ENCODE measurements at regions not wholly inside any gene's neighbourhood (a gene's known extent, or its start where the extent isn't known, plus 50 kb on each side); places are given as distances from the start of the nearest gene placed in this dataset.

- Histone ChIP-seq H2AFZ (ENCODE audit: low read length) (no peak overlapping the region), H3K4ac (ENCODE audit: low read depth, low read length) (no peak overlapping the region), H3T11ph (ENCODE audit: low read length) (no peak overlapping the region), H3K4me1 (ENCODE audit: insufficient read depth, low read length) (no peaks in the 10 kb centered on the region; the same call in 1 of the 2 replicates), H3K27me3 (ENCODE audit: insufficient read depth, low read length) (no peaks in the 10 kb centered on the region), H4K8ac (replicated peaks; ENCODE audit: insufficient read length, low read depth, low read length) (no peak overlapping the region), H2BK12ac (ENCODE audit: insufficient read length, low read depth, low read length) (no peak overlapping the region), H2BK15ac (ENCODE audit: low read depth, low read length) (no peak overlapping the region), H4K20me1 (ENCODE audit: control insufficient read depth, insufficient read depth, insufficient read length) (no peaks in the 10 kb centered on the region), H2BK20ac (ENCODE audit: low read depth, low read length, poor library complexity, severe bottlenecking) (no peak overlapping the region), H3K79me1 (ENCODE audit: insufficient read depth, low read depth, low read length, poor library complexity, severe bottlenecking) (no peaks in the 10 kb centered on the region), H3K56ac (ENCODE audit: insufficient read length, low read depth, low read length) (no peak overlapping the region), H4K5ac (ENCODE audit: insufficient read length, low read depth, low read length) (no peak overlapping the region), H3K79me2 (ENCODE audit: insufficient read depth, low read length) (no peaks in the 10 kb centered on the region), H3K23me2 (ENCODE audit: insufficient read length, low read depth, low read length, poor library complexity, severe bottlenecking) (no peaks in the 10 kb centered on the region), H2BK120ac (ENCODE audit: low read depth, low read length, poor library complexity, severe bottlenecking) (no peak overlapping the region), H3K4me2 (ENCODE audit: insufficient read depth, insufficient read length, low read length) (no peak overlapping the region), H3K23ac (ENCODE audit: insufficient read length, low read depth, low read length) (no peak overlapping the region), H2BK5ac (ENCODE audit: insufficient read length, low read length) (no peak overlapping the region), H2AK5ac (ENCODE audit: insufficient read length, low read length) (no peak overlapping the region), H3K18ac (ENCODE audit: insufficient read length, low read depth, low read length) (no peak overlapping the region), H3K14ac (ENCODE audit: insufficient read depth, low read length) (no peak overlapping the region), H3K27ac (ENCODE audit: insufficient read length, low read depth, low read length) (no peak overlapping the region), H4K91ac (ENCODE audit: insufficient read length, low read depth, low read length) (no peak overlapping the region), H3K9me3 (ENCODE audit: control insufficient read depth, low read depth, low read length) (no peaks in the 10 kb centered on the region), H3K9ac (ENCODE audit: extremely low read depth, insufficient read length, low read length) (no peak overlapping the region)
- Mint-ChIP-seq H3K4me1 (peaks cover 16 to 25% of the 10 kb centered on the region in 2 experiments), H3K4me3 (no peak overlapping the region), H3K9me3 (peaks cover 0 to 4% of the 10 kb centered on the region in 2 experiments; a peak in 1 of 5 replicates), H3K27ac (peak overlapping the region in 1 of 3 experiments; percentile 87; a peak in 1 of 7 replicates), H3K27me3 (ENCODE audit: low read depth) (peaks cover 11% of the 10 kb centered on the region), H3K36me3 (ENCODE audit: insufficient read depth in 1 of 3, low read depth in 3 of 3) (peaks cover 0 to 7% (median 3%) of the 10 kb centered on the region in 3 experiments; a peak in 3 of 7 replicates)
- DNase-seq, result peak; percentile 90
- TF ChIP-seq CTCF (conservative IDR thresholded peaks at IDR 0.05), result peak; percentile 94
- WGBS (ENCODE audit: extremely low coverage, insufficient read length, low lambda C conversion rate), result no CpG with 5 or more reads among the region's 20 CpGs
Observed at GRCh38 chr6:44062771-44063560, 64.3 kb downstream of the MRPL14 start.
